Jurkat, Clone E6-1 (cell line): ENCODE measurements at regions not wholly inside any gene's neighbourhood (a gene's known extent, or its start where the extent isn't known, plus 50 kb on each side); places are given as distances from the start of the nearest gene placed in this dataset.

Source experiments
- DNase-seq: peaks from one replicate; pipeline ENCODE4 v3.0.0-alpha.2; 2011; ENCODE audit warnings: low read depth, low spot score
- H3K4me3 ChIP-seq: 2 replicates; pipeline ENCODE4 v1.5.1; 2011; ENCODE audit warnings: mild to moderate bottlenecking, low read length, control low read depth, moderate library complexity

DNA sequence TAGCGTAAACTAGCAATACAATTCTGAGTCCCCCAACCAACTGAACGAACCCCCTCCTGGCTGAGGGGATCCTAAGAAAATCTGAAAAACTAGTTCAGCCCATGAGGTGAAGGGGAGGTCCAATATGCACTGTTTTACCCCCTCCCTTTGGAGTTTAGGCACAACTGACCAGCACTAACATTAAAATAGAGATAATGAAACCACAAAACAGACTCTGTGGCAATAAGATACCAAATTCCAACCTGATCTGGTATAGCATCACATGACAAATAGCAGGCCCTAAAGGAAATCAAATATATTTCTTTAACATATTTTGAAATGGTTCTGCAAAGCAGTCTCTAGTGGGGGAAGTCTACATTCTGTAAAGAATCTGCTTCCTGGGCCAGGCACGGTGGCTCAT is 522.5 kb downstream of the TYW1 start:
- no peak for DNase-seq

DNA sequence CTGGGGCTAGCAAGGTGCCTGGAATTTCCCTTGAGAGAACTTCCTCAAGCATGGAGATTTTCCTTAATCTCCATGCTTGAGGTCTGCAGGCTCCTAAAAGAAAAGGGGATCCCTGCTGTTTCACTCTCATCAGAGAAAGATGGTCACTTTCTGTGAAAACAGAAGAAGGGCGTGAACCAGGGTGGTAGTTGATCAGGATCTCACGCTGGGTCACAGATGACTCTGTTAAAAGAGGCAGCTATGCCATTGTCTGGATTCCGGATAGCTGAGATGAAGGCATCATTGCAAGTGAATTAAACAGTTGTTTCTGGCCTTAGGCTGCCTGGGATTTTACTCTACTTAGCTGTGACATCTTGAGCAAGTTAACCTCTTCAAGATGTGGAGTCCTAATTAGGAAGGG is 525.9 kb downstream of the TYW1 start:
- no peak for DNase-seq
- H3K4me3 ChIP-seq: no peak overlapping the region

More for the DNA sequence above, 522.5 kb downstream of the TYW1 start:
- H3K4me3 ChIP-seq: no peak overlapping the region

DNA sequence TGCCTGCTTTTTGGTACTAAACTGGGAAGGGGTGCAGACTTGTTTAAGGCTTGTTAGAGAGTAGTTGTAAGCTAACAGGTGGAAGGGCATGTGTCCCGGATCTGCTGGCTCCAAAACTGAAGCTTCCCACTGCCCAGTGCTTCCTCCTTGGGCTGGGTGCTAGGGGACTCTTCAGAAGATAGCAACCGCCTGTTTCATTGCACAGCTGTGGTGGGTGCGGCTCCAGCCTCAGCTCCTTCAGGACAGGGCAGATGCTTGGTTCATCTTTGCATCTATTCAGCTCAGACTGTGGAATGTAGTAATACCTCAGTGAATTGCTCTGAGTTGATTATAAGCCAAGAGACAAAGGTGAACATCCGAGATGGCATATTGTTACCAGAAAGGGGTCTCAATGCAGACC is 527.1 kb downstream of the TYW1 start:
- DNase-seq: no peak
- H3K4me3 ChIP-seq: no peak overlapping the region

DNA sequence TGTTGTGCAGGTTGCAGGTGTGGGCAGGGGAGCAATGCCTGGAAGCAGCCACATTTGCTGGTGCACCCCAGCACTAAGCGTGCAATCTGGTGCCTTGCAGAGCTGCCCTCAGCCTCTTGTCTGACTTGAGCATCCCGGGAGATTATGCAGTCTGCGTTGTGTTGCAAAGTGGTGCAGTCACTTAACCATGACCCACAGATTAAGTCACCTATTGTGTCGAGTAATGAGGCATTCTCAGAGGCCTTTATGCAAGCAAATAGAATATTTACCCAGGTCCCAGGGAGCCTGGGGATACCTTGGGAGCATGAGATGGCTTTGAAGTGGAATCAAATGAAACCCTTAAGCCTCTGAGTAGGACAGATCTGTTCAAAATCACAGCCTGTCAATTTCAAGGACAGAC is 529.0 kb downstream of the TYW1 start:
- no peak overlapping the region for H3K4me3 ChIP-seq

DNA sequence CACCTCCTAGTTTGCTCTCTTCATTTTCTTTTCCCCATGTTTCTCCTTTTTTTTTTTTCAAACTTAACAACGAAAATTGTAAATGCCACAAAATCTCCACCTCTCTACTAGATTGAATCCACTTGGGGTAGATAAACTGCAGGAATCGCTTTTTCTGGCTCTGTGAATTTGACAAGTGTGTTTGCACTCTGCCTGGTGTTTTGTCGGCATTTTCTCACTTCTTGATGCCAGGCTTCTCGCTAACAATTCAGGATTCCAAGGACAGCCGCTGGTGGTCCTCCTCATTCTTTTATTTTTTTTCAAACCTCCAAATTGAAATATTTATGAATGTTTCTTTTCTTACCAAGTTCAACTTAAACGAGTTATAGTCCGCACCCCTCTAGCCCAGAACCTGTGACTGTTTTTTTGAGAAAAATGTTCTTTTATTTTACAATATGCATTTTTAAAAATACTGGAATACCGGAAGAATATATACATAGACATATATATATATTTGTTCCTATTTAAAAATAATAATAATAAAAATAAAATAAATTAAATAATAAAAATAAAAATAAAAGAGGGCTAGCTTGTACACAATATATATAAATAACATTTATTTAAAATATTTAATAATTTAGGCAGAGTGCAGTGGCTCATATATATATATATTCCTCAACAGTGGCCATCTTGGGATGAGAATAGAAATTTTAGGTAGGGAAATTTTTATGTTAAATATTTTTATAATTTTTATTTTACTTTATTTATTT is 538.8 kb downstream of the TYW1 start:
- H3K4me3 ChIP-seq: no peak overlapping the region
- DNase-seq: no peak

More for the DNA sequence above, 529.0 kb downstream of the TYW1 start:
- no peak for DNase-seq

DNA sequence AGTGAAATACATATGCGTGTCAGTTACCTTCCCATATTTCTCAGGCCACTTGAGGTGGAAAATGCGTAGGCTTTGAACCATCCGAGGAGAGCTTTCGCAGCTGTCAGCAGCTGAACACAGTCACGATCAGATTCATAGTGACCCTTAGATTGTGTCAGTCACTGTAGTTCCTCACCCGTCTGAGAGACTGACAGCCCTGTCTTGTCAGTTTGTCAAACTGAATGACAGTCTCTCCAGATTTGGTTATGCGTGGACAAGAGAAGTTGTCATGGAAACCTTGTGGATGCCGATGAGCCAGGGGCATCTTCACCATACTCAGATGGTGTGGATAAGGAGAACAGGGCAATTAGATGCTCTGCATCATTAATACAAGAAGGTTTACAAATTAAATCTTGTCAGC is 546.3 kb downstream of the TYW1 start:
- H3K4me3 ChIP-seq: no peak overlapping the region
- DNase-seq: no peak

DNA sequence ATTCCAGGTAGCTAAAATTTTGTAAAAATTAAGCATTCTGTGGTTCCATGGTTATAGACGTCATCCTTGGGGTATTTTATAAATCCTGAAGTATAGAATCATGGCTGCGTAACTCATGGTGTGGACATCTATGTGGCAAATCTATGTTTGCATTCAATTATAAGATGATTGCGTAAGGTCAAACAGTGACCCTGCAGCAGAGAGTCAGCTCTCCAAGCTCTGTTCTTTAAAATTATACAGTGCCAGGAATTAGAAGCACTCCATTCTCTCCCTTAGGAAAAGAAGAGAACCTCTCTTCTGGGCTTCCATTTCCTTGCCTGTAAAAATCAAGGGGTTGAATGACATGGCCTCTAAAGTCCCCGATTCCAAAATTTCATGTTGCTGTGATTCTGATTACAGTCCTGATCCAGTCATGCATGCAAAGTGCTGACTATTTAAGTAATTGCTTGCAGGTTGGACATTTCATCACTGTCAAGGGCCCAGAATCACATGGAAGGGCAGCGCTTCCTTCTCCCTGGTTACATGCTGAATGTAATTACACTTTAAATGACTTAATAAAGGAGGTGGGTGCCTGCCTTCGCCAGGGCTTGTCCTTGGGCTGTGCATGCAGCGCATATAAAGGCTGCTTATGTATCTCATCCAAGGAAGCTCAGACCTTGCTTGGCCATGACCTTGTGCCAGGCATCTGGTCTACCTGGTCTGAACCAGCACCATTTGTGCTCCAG is 550.7 kb downstream of the TYW1 start:
- DNase-seq: no peak
- no peak overlapping the region for H3K4me3 ChIP-seq

DNA sequence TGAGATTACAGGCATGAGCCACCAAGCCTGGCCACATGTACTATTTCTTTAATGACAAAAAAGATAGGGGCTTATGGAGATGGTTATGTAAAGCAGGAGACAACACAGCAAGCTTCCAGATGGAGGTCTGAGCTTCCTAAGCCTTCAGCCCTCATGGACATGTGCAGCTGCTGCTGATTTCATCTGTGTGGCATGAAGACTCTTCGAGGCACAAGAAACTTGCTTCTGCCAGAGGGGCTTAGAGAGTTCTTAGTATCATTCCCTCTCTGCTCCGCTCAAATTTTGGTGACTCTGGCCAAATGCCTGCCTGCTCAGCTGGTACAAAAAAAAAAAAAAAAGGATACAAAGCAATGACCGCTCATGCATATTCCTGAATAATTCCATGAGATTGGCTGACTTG is 552.5 kb downstream of the TYW1 start:
- H3K4me3 ChIP-seq: no peak overlapping the region
- no peak for DNase-seq

DNA sequence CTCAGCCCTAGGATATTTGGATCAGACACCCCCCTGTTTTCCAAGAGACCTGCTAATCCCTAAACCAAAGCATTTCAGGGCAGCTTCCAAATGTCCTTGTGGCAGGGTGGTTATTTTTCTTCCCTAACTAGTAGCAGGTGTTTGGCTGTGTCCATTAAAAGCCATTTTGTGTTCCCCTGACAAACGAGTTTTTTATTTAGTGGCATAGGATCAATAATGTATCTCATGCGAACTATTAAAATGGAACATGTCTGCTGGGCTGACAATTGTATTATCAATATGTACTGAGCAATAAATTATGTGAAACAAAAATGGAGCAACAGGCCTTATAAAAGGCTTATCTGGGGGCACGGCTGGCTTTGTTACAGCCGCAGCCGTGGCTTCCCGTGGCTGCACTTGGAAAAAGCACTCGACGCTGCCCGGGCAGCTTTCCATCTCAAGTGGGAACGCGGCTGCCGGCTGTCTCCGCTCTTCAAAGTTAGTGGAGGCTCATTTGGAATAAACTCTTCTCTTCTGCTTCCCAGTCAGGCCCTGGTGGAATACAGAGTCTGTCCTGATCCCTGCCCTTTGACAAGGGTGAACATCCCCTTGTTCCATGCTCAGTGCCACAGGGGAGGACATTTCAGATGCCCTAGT is 554.3 kb downstream of the TYW1 start:
- DNase-seq: no peak
- no peak overlapping the region for H3K4me3 ChIP-seq

DNA sequence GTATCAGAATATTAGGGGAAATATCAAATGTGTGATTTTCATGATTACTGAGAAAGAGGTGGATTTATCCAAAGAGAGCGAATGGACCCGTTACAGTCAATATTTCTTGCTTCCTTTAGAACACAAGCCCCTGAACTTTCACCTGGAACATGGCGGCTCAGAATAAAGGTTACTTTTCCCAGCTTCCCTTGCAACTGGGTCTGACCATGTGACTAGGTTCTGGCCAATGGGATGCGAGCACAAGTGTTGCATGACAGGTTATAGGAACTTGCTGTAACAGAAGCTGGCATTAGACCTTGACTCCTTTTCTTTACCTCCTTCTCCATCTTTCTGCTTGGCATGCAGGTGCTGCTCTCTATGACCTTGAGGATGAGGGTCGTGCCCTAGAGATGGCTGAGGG is 556.1 kb downstream of the TYW1 start:
- no peak overlapping the region for H3K4me3 ChIP-seq
- no peak for DNase-seq

DNA sequence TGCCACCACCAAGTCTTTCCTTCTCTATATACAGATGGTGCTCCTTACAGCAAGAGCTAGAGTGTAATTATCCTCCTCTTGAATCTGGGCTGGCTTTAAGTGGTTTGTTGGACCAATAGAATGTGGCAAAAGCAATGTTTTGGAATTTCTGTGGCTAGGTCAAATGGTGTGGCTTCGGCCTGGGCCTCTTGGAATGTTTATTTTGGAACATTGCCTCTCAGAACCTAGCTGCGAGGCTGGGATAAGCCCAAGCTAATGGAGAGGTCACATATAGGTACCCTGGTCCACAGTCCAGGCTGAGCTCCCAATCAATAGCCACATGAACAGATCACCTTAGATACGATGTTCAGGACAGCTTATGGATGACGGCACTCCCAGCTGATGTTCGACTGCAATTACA is 556.7 kb downstream of the TYW1 start:
- no peak for DNase-seq
- no peak overlapping the region for H3K4me3 ChIP-seq

DNA sequence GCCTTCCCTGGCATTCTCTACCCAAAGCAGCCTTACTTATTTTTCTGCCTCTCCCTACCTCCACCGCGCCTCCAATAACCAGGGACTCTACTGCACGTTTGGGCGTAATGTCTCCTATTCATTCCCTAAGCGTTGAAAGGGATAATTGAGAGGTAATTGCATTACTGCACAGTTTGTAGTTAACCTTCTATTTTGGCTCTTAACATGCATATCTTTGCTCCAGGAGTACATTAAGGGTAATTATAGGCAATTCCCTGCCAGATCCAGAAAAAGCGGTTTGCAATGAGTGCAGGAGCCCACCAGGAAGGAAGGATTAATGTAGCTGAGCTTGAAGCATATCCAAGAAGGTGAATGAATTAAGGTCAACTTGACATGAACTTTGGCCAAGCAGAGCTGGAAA is 558.4 kb downstream of the TYW1 start:
- no peak for DNase-seq
- no peak overlapping the region for H3K4me3 ChIP-seq

DNA sequence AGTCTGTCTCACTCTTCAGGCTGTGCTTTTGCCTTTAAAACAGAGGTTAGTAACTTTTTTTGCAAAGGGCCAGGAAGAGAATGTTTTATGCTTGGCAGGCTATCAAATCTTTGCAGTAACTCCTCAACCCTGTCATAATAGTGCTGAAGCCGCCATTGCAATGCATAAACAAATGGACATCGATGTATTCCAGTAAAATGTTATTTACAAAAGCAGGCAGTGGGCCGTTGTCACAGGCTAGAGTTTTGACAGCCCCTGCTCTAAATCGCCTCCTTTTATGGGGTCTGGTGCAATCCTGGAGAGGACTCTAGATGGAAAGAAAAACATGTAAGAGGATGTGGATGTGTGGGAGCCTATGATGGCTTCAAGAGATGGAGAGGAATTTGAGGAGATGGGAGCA is 568.3 kb downstream of the TYW1 start:
- DNase-seq: no peak
- no peak overlapping the region for H3K4me3 ChIP-seq

DNA sequence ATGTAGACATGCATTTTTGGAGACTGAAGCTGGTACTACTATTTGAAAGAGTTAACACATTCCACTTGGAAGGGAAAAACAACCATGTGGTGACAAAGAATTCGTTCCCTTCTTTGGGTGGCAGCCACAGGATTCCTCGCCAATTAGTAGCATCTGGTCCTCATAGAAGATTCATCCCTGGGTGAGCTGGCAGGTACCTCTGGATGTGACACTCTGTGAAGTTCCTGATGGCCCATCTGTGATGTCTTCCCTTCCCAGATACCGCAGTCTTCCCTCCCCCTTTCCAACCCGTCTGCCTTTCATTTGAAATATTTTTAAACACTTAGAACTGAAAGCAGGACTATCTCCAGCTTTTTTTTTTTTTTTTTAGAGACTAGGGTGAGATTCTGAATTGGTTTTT is 569.5 kb downstream of the TYW1 start:
- no peak for DNase-seq
- no peak overlapping the region for H3K4me3 ChIP-seq

DNA sequence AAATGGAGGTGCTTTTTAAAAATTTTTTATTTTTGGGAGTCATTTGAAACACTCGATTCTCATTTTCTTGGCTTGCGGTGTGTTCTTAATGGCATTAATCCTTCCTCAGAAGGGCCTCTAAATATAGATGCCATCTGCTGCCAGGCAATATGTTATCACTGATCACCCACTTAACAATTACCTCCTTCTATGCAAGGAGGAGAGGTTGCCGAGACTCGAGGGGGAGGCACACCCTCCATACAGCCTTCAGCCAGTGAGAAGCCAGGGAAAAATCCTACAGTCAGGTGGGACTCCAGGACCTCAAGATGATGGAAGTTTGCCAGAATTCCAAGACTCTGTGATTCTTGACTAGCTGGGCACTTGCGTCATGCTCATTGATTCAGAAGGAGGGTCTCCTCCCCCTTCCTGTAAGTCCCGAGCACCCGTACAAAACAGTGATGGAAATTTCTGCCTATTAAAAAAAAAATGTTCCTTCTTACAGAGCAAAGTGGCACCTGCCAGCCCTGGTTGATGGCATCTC is 574.5 kb downstream of the TYW1 start:
- DNase-seq: no peak
- no peak overlapping the region for H3K4me3 ChIP-seq

DNA sequence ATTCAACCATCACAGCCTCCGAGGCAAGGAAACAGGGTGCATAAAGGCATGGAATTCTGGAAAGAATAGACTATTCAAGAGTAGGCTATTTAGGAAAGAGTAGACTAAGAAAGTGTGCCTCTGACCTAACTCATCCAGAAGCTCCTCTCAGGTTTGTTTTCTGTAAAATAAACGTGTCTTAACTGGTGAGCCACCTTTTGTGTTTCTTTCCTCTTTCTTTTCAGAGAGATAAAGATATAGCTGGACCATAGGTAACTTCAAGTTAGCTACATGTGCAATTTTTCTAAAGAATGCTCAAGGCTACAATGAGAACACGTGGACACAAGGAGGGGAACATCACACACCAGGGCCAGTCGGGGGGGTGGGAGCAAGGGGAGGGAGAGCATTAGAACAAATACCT is 577.0 kb downstream of the TYW1 start:
- no peak overlapping the region for H3K4me3 ChIP-seq
- no peak for DNase-seq

DNA sequence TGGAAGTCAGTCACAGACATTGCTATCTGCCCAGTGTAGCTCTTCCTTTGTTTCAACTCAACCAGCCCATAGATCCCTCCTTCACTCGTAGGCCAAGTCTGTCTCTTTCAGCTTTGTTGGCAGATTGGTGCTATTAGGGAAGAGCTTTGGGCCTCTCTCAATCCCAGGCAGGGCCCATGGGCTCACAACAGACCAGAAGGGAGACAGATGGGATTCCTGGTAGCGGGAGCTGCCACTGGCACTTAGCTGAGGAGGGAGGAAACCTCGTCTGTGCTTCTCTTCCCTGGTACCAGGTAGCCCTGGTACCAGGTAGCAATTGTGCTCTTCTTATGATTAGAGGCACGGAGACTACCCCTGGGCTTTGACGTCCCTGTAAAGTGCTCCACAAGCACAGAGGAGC is 592.0 kb downstream of the TYW1 start:
- H3K4me3 ChIP-seq: no peak overlapping the region
- DNase-seq: no peak

DNA sequence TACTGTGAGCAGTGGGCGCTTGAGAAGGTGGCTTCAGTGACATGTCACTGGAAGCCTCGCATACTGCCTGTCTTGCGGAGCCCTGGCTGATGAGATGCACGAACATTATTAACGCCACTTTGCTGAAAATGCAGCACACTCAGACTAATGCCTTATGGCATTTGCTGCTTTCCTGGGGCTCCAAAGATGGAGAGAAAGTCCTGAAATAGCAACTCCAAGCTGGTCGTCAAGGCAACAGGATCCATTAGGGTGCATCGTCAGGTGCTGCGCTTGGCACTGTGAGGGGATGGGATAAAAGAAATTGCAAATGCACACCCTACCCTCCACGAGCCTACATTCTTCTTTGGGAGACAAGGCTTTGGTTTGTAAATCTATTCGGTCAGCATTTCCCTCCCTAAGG is 592.5 kb downstream of the TYW1 start:
- H3K4me3 ChIP-seq: no peak overlapping the region
- no peak for DNase-seq

DNA sequence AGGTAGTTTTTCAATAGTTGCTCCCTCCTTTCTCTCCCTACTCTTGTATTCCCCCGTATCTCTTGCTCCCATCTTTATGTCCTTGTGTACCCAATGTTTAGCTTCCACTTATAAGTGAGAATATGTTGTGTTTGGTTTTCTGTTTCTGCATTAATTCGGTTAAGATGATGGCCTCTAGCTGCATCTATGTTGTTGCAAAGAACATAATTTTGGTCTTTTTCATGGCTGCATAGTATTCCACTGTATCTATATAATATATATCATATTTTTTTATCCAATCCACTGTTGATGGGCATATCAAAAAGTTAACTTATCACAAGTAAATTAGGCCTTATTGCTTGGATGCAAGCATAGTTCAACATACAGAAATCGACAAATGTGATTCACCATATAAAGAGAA is 594.0 kb downstream of the TYW1 start:
- no peak overlapping the region for H3K4me3 ChIP-seq
- no peak for DNase-seq

DNA sequence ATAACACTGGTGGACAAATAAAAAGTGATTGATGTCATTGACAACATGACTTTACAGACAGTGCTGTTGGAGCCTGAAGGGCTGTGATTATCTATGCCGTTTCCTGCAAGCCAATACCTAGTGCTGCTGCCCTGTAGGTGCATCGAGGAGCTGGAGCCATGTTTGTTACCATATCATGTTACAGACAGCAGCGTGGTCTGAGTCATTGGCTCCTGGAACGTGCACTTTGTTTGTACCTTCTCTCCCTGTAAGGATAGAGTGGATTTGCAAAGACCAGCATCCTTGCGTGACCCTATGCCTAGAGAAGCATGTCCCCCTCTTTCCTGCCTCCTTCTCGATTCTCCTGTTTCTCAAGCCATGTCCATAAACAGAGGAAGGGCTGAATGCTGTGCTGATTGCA is 597.2 kb downstream of the TYW1 start:
- DNase-seq: no peak
- no peak overlapping the region for H3K4me3 ChIP-seq
